Activated CD8-positive, alpha-beta memory T cell treated with anti-CD3 and anti-CD28 coated beads for 36 hours (primary cell): ENCODE measurements at regions not wholly inside any gene's neighbourhood (a gene's known extent, or its start where the extent isn't known, plus 50 kb on each side); places are given as distances from the start of the nearest gene placed in this dataset.
"Not testable (repeated sequence)": the region's sequence is repeated elsewhere in the genome, so short reads cannot be mapped to it uniquely, and the experiment has no call there.

ENCODE experiments used
- CTCF ChIA-PET: fragments of 350-600 bp; sonication (Branson Sonifier 250); formaldehyde crosslinking; loops from one replicate; lab custom pipeline; 2021; ENCODE audit warnings: antibody characterized with exemption; lab: Charles Lee
- POLR2A ChIA-PET: fragments of 350-600 bp; sonication (Branson Sonifier 250); formaldehyde crosslinking; loops from one replicate; lab custom pipeline; 2021; ENCODE audit warnings: antibody characterized with exemption; lab: Charles Lee

- CTCF ChIA-PET: no interaction called here
- POLR2A ChIA-PET: no interaction called here
These were observed 179.1 kb upstream of the IL1RAPL1 start for GRCh38 chrX:28408017-28408723.

- CTCF ChIA-PET: interaction anchor here (0.6 kb wide), 1 partner anchor 278 kb away, joined by 4 read pairs; no protein-coding TSS in a partner anchor
- POLR2A ChIA-PET: no interaction called here
These were observed 188.9 kb upstream of the IL1RAPL1 start for GRCh38 chrX:28398342-28398741.

- POLR2A ChIA-PET: no interaction called here
- CTCF ChIA-PET: no interaction called here
These were observed 195.7 kb upstream of the IL1RAPL1 start for GRCh38 chrX:28391528-28391927.

- CTCF ChIA-PET: no interaction called here
These were observed 208.1 kb upstream of the IL1RAPL1 start for GRCh38 chrX:28379103-28379502.

GRCh38 chrX:28367649-28368048 is 219.6 kb upstream of the IL1RAPL1 start:
- CTCF ChIA-PET, POLR2A ChIA-PET: not testable (repeated sequence)

More at GRCh38 chrX:28379103-28379502, 208.1 kb upstream of the IL1RAPL1 start:
- POLR2A ChIA-PET: no interaction called here

GRCh38 chrX:28351801-28352200 is 235.4 kb upstream of the IL1RAPL1 start:
- ChIA-PET POLR2A (no interaction called here), CTCF (no interaction called here)

GRCh38 chrX:28349888-28350287 is 237.4 kb upstream of the IL1RAPL1 start:
- ChIA-PET CTCF (no interaction called here), POLR2A (no interaction called here)

GRCh38 chrX:28347476-28347875 is 239.8 kb upstream of the IL1RAPL1 start:
- ChIA-PET CTCF (no interaction called here), POLR2A (no interaction called here)

- CTCF ChIA-PET: no interaction called here
- POLR2A ChIA-PET: no interaction called here
These were observed 258.1 kb upstream of the IL1RAPL1 start for GRCh38 chrX:28329156-28329555.

- CTCF ChIA-PET: no interaction called here
- POLR2A ChIA-PET: no interaction called here
These were observed 262.9 kb upstream of the IL1RAPL1 start for GRCh38 chrX:28324321-28324721.

- CTCF ChIA-PET: no interaction called here
- POLR2A ChIA-PET: no interaction called here
These were observed 266.0 kb upstream of the IL1RAPL1 start for GRCh38 chrX:28321286-28321685.

- ChIA-PET CTCF (no interaction called here), POLR2A (no interaction called here)
These were observed 274.3 kb upstream of the IL1RAPL1 start for GRCh38 chrX:28312965-28313364.

- ChIA-PET POLR2A (no interaction called here), CTCF (no interaction called here)
These were observed 275.0 kb upstream of the IL1RAPL1 start for GRCh38 chrX:28312259-28312658.

- CTCF ChIA-PET: no interaction called here
- POLR2A ChIA-PET: no interaction called here
These were observed 275.8 kb upstream of the IL1RAPL1 start for GRCh38 chrX:28311466-28311865.

- POLR2A ChIA-PET: no interaction called here
- CTCF ChIA-PET: no interaction called here
These were observed 283.8 kb upstream of the IL1RAPL1 start for GRCh38 chrX:28303486-28303885.

- ChIA-PET CTCF (no interaction called here), POLR2A (no interaction called here)
These were observed 297.5 kb upstream of the DCAF8L1 start for GRCh38 chrX:28278726-28279125.

GRCh38 chrX:28278251-28278650 is 297.0 kb upstream of the DCAF8L1 start:
- ChIA-PET POLR2A (no interaction called here), CTCF (no interaction called here)

GRCh38 chrX:28273736-28274135 is 292.5 kb upstream of the DCAF8L1 start:
- ChIA-PET POLR2A (no interaction called here), CTCF (no interaction called here)

GRCh38 chrX:28246675-28247074 is 265.4 kb upstream of the DCAF8L1 start:
- ChIA-PET CTCF (no interaction called here), POLR2A (no interaction called here)

- POLR2A ChIA-PET: no interaction called here
- CTCF ChIA-PET: no interaction called here
These were observed 248.0 kb upstream of the DCAF8L1 start for GRCh38 chrX:28229217-28229616.

- ChIA-PET CTCF (no interaction called here), POLR2A (no interaction called here)
These were observed 244.3 kb upstream of the DCAF8L1 start for GRCh38 chrX:28225513-28225912.

- CTCF ChIA-PET: no interaction called here
- POLR2A ChIA-PET: no interaction called here
These were observed 242.7 kb upstream of the DCAF8L1 start for GRCh38 chrX:28223991-28224390.
